ENCODE measurements at regions not wholly inside any gene's neighbourhood (a gene's known extent, or its start where the extent isn't known, plus 50 kb on each side); places are given as distances from the start of the nearest gene placed in this dataset.

- no peaks in the 10 kb centered on the region for H3K4me1 ChIP-seq
- TF ChIP-seq CTCF (IDR thresholded peaks at IDR 0.05) (no peak), POLR2A (IDR thresholded peaks at IDR 0.05) (no peak)
- no peaks in the 10 kb centered on the region for H3K27me3 ChIP-seq
- intact Hi-C loops (cut with DNase I) = no loop called here
- H3K27ac ChIP-seq = no peak overlapping the region
- H3K4me3 ChIP-seq (replicated peaks in 1 of 3) = no peak overlapping the region
- H3K36me3 ChIP-seq = no peaks in the 10 kb centered on the region
- H3K9me3 ChIP-seq = no peaks in the 10 kb centered on the region
- no peak for DNase-seq
- 64 to 96% methylated on average over 2 of the region's 2 CpGs for WGBS, 2 donors
Measured at GRCh38 chr3:146692254-146692653, 87.1 kb upstream of the PLSCR5 start.

- no peaks in the 10 kb centered on the region for H3K27me3 ChIP-seq
- TF ChIP-seq CTCF (IDR thresholded peaks at IDR 0.05) (no peak), POLR2A (IDR thresholded peaks at IDR 0.05) (no peak)
- no peaks in the 10 kb centered on the region for H3K4me1 ChIP-seq
- no peak overlapping the region for H3K4me3 ChIP-seq (replicated peaks in 1 of 3)
- intact Hi-C loops (cut with DNase I) = no loop called here
- WGBS, 2 donors = 75 to 78% methylated on average over 8 of the region's 8 CpGs
- H3K9me3 ChIP-seq = no peaks in the 10 kb centered on the region
- no peaks in the 10 kb centered on the region for H3K36me3 ChIP-seq
- no peak for DNase-seq
- no peak overlapping the region for H3K27ac ChIP-seq
Measured at GRCh38 chr3:146685050-146685814, 80.1 kb upstream of the PLSCR5 start.

- Histone ChIP-seq H3K27ac (no peak overlapping the region), H3K4me1 (no peaks in the 10 kb centered on the region), H3K9me3 (no peaks in the 10 kb centered on the region), H3K36me3 (no peaks in the 10 kb centered on the region), H3K4me3 (replicated peaks in 1 of 3) (no peak overlapping the region), H3K27me3 (no peaks in the 10 kb centered on the region)
- 60 to 63% methylated on average over 5 of the region's 5 CpGs for WGBS, 2 donors
- intact Hi-C loops (cut with DNase I) = no loop called here
- DNase-seq = no peak
- no peak for TF ChIP-seq CTCF (IDR thresholded peaks at IDR 0.05)
- TF ChIP-seq POLR2A (IDR thresholded peaks at IDR 0.05) = no peak
Measured at GRCh38 chr3:146682171-146682570, 77.0 kb upstream of the PLSCR5 start.

GRCh38 chr3:146680617-146681016 lies 75.5 kb upstream of the PLSCR5 start:
- no peak for TF ChIP-seq CTCF (IDR thresholded peaks at IDR 0.05)
- TF ChIP-seq POLR2A (IDR thresholded peaks at IDR 0.05) = no peak
- Histone ChIP-seq H3K27ac (no peak overlapping the region), H3K36me3 (no peaks in the 10 kb centered on the region), H3K4me1 (no peaks in the 10 kb centered on the region), H3K27me3 (no peaks in the 10 kb centered on the region), H3K4me3 (replicated peaks in 1 of 3) (no peak overlapping the region), H3K9me3 (no peaks in the 10 kb centered on the region)
- no peak for DNase-seq
- intact Hi-C loops (cut with DNase I) = no loop called here
- WGBS, 2 donors = 82% methylated on average over 4 of the region's 4 CpGs

- DNase-seq = no peak
- WGBS, 2 donors = 82 to 83% methylated on average over 3 of the region's 3 CpGs
- Histone ChIP-seq H3K9me3 (no peaks in the 10 kb centered on the region), H3K27ac (no peak overlapping the region), H3K4me3 (replicated peaks in 1 of 3) (no peak overlapping the region), H3K36me3 (no peaks in the 10 kb centered on the region), H3K27me3 (no peaks in the 10 kb centered on the region), H3K4me1 (no peaks in the 10 kb centered on the region)
- no peak for TF ChIP-seq POLR2A (IDR thresholded peaks at IDR 0.05)
- TF ChIP-seq CTCF (IDR thresholded peaks at IDR 0.05) = no peak
- intact Hi-C loops (cut with DNase I) = no loop called here
Measured at GRCh38 chr3:146679995-146680394, 74.8 kb upstream of the PLSCR5 start.

Data from thyroid gland (tissue), 4 donors.